DND-41 (cell line): ENCODE measurements at regions not wholly inside any gene's neighbourhood (a gene's known extent, or its start where the extent isn't known, plus 50 kb on each side); places are given as distances from the start of the nearest gene placed in this dataset.

ENCODE experiments used
- ATAC-seq: fragments of 200-7000 bp; cut with Tn5 transposase; 3 replicates; pipeline ENCODE4 v1.9.1; 2021; ENCODE audit warnings: low read depth; ENCODE audit not compliant: insufficient read depth
- DNase-seq: peaks from one replicate; pipeline ENCODE4 v3.0.0-alpha.2; 2020
- H2AFZ ChIP-seq: 2 replicates; pipeline ENCODE4 v1.6.0; 2012; ENCODE audit warnings: low read depth, low read length
- H3K27ac ChIP-seq: 2 replicates; pipeline ENCODE4 v1.5.1; 2012; ENCODE audit warnings: low read length, inconsistent platforms
- H3K27me3 ChIP-seq: fragments of 200-600 bp; sonication (generic); 2 replicates; pipeline ENCODE4 v1.6.0; 2012; ENCODE audit warnings: low read length, mild to moderate bottlenecking, inconsistent platforms; ENCODE audit not compliant: insufficient read depth, poor library complexity
- H3K36me3 ChIP-seq: 2 replicates; pipeline ENCODE4 v1.5.1; 2012; ENCODE audit warnings: low read length, inconsistent platforms; ENCODE audit not compliant: insufficient read depth
- H3K4me1 ChIP-seq: 2 replicates; pipeline ENCODE4 v1.5.1; 2012; ENCODE audit warnings: mild to moderate bottlenecking, low read length; ENCODE audit not compliant: insufficient read depth
- H3K4me2 ChIP-seq: 2 replicates; pipeline ENCODE4 v1.6.0; 2012; ENCODE audit warnings: mild to moderate bottlenecking, moderate library complexity, low read length, inconsistent platforms; ENCODE audit not compliant: insufficient read depth
- H3K4me3 ChIP-seq, 2 experiments: fragments of 200-600 bp in 1 of 2; shearing (Covaris generic) in 1 of 2; 2 replicates each; pipeline ENCODE4 v1.5.1; 2012 to 2016; ENCODE audit warnings: inconsistent platforms in 2 of 2, low read length in 2 of 2, mild to moderate bottlenecking in 2 of 2, low read depth in 1 of 2, moderate library complexity in 1 of 2
- H3K79me2 ChIP-seq: 2 replicates; pipeline ENCODE4 v1.6.0; 2012; ENCODE audit warnings: low read length, inconsistent platforms; ENCODE audit not compliant: insufficient read depth
- H3K9ac ChIP-seq: 2 replicates; pipeline ENCODE4 v1.6.0; 2012; ENCODE audit warnings: low read depth, mild to moderate bottlenecking, inconsistent platforms, low read length, moderate library complexity
- H3K9me3 ChIP-seq: 2 replicates; pipeline ENCODE4 v1.5.1; 2012; ENCODE audit warnings: low read length, moderate library complexity, mild to moderate bottlenecking, inconsistent platforms; ENCODE audit not compliant: insufficient read depth, severe bottlenecking
- H4K20me1 ChIP-seq: 2 replicates; pipeline ENCODE4 v1.6.0; 2012; ENCODE audit warnings: low read length; ENCODE audit not compliant: insufficient read depth
- EZH2 ChIP-seq: IDR thresholded peaks from 3 replicates; pipeline ENCODE4 v1.6.1; 2012; ENCODE audit warnings: borderline replicate concordance, low read depth, mild to moderate bottlenecking, moderate library complexity, low read length, inconsistent platforms; ENCODE audit not compliant: severe bottlenecking
- TF ChIP-seq, protein P1 (sequence below): IDR thresholded peaks from 2 replicates; pipeline ENCODE4 v1.5.1; 2012; ENCODE audit warnings: borderline replicate concordance, low read length, moderate library complexity, mild to moderate bottlenecking; ENCODE audit not compliant: poor library complexity, severe bottlenecking; ENCODE audit errors: extremely low read depth

DNA sequence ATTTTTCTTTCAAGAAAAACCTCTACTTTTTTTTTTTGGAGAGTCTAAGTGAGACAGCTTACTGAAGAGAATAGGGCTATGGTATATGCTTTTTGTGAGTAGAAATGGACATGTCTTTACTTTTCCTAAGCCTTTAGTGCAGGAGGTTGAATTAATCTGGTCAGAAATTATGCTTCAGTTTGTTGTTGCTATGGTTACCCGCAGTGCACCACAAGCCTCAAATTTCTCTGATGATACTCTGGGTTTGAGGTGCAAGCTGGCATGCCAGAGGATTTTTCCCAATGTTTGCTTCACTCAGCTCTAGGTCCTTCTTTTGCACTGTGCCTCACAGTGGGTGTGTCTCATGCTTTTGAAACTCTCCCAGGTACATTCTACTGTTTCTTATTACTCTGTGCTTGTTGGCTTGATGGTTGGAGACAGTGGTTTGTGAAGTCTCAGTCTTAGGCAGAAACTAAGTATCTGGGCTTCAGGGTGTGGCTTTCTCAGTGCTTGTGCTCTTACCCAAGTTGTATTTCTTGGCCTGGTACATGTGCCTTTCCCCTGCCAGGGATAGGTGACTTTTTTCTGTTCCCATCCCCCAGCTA, 278.3 kb downstream of the RBM43 start:
- H3K4me2 ChIP-seq, result no peak overlapping the region
- H3K4me3 ChIP-seq, result no peak overlapping the region
- H3K9ac ChIP-seq, result no peak overlapping the region
- H2AFZ ChIP-seq, result no peak overlapping the region
- H3K9me3 ChIP-seq, result peaks cover 10% of the 10 kb centered on the region
- no peaks in the 10 kb centered on the region for H3K4me1 ChIP-seq
- no peak overlapping the region for H3K27ac ChIP-seq
- no peaks in the 10 kb centered on the region for H3K27me3 ChIP-seq
- no peaks in the 10 kb centered on the region for H4K20me1 ChIP-seq
- no peaks in the 10 kb centered on the region for H3K36me3 ChIP-seq
- ATAC-seq (no peak), DNase-seq (no peak)
- no peak for TF ChIP-seq EZH2
- TF ChIP-seq, protein P1, sequence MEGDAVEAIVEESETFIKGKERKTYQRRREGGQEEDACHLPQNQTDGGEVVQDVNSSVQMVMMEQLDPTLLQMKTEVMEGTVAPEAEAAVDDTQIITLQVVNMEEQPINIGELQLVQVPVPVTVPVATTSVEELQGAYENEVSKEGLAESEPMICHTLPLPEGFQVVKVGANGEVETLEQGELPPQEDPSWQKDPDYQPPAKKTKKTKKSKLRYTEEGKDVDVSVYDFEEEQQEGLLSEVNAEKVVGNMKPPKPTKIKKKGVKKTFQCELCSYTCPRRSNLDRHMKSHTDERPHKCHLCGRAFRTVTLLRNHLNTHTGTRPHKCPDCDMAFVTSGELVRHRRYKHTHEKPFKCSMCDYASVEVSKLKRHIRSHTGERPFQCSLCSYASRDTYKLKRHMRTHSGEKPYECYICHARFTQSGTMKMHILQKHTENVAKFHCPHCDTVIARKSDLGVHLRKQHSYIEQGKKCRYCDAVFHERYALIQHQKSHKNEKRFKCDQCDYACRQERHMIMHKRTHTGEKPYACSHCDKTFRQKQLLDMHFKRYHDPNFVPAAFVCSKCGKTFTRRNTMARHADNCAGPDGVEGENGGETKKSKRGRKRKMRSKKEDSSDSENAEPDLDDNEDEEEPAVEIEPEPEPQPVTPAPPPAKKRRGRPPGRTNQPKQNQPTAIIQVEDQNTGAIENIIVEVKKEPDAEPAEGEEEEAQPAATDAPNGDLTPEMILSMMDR, result no peak
- H3K79me2 ChIP-seq, result no peaks in the 10 kb centered on the region

DNA sequence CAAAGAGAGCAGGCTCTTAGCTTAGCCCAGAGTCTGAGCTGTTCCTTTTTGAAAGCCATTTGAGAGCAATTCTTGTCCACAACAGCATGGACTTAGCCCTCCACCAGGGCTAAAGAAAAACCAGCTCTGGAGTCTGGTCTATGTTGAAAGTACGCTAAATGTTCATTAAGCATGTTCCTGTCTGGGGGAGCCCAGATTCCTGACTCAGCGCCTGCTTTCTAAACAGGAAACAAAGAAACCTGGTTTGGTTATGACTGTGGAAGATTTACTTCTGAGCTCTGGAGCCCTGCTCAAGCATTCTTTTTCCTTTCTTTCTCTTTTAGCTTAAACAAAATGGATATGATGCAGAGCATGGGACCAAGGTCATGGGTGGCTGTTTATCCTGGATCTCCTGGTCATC, 279.8 kb downstream of the RBM43 start:
- Histone ChIP-seq H3K27ac (no peak overlapping the region), H3K9me3 (peaks cover 6% of the 10 kb centered on the region), H3K36me3 (no peaks in the 10 kb centered on the region), H2AFZ (no peak overlapping the region), H3K9ac (no peak overlapping the region), H4K20me1 (no peaks in the 10 kb centered on the region), H3K4me2 (no peak overlapping the region), H3K4me1 (no peaks in the 10 kb centered on the region), H3K79me2 (no peaks in the 10 kb centered on the region), H3K4me3 (no peak overlapping the region), H3K27me3 (no peaks in the 10 kb centered on the region)
- ATAC-seq, result no peak
- no peak for TF ChIP-seq EZH2
- no peak for DNase-seq

DNA sequence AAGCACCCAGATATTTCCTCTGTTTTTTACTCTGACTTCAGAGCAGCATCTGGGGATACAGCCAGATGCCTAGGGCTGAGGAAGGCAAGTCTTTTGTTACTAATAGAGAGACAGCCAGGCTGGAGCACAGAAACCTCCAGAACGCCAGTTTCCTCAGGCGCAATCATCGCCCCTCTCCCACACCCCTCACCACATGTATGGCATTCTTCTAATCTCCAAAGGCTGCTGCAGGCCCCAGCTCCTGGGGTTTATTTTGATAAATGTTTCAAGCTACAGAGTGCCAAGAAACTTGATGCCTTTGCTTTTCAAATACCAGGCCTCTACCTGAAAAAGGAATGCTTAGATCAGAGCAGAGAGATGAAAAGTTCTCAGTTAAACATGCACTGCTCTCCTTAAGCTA, 283.6 kb downstream of the RBM43 start:
- DNase-seq, result no peak
- H3K4me3 ChIP-seq, result no peak overlapping the region
- no peak overlapping the region for H3K27ac ChIP-seq
- no peak overlapping the region for H3K4me2 ChIP-seq
- H3K9me3 ChIP-seq, result no peaks in the 10 kb centered on the region
- H3K9ac ChIP-seq, result no peak overlapping the region
- H3K27me3 ChIP-seq, result no peaks in the 10 kb centered on the region
- no peaks in the 10 kb centered on the region for H3K4me1 ChIP-seq
- no peaks in the 10 kb centered on the region for H3K36me3 ChIP-seq
- ATAC-seq, result no peak
- no peak overlapping the region for H2AFZ ChIP-seq
- TF ChIP-seq EZH2, result no peak
- TF ChIP-seq, protein P1, result no peak
- no peaks in the 10 kb centered on the region for H4K20me1 ChIP-seq
- no peaks in the 10 kb centered on the region for H3K79me2 ChIP-seq

DNA sequence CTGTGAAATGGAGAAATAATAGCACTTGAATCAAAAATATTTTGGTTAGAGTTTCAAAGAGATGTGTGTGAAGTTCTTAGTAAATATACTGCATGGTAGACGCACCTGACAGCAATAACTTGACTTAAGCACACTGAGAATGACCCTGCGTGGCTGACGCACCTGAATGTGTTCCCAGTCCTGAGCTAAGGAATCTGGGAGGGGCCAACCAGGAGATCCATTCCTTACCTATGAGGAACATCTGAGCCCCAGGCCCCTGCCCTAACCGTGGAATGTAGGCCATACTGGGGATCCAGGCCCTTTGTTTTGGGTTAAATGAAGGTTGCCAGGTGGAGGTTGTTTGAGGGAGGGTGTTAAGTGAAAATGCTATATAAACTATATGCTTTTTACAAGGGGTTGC, 284.4 kb downstream of the RBM43 start:
- DNase-seq, result no peak
- no peak for ATAC-seq
- Histone ChIP-seq H3K27ac (no peak overlapping the region), H3K9me3 (no peaks in the 10 kb centered on the region), H3K4me1 (no peaks in the 10 kb centered on the region), H2AFZ (no peak overlapping the region), H3K9ac (no peak overlapping the region), H4K20me1 (no peaks in the 10 kb centered on the region), H3K36me3 (no peaks in the 10 kb centered on the region), H3K4me3 (no peak overlapping the region), H3K27me3 (no peaks in the 10 kb centered on the region), H3K4me2 (no peak overlapping the region), H3K79me2 (no peaks in the 10 kb centered on the region)
- TF ChIP-seq EZH2, result no peak
- TF ChIP-seq, protein P1, result no peak
